SK-N-SH treated with all-trans-retinoic acid at 6 μM for 48 hours (cell line): ENCODE measurements at regions not wholly inside any gene's neighbourhood (a gene's known extent, or its start where the extent isn't known, plus 50 kb on each side); places are given as distances from the start of the nearest gene placed in this dataset.

Source experiments
- ARNTL ChIP-seq: fragments of 450-650 bp; formaldehyde crosslinking; IDR thresholded peaks from 2 replicates; pipeline ENCODE4 v1.5.0; 2020; ENCODE audit warnings: low read depth, mild to moderate bottlenecking, moderate library complexity, borderline replicate concordance
- BACH2 ChIP-seq: fragments of 250-450 bp; sonication (Bioruptor Pico); IDR thresholded peaks from 2 replicates; pipeline ENCODE4 v1.9.0; 2021; ENCODE audit warnings: mild to moderate bottlenecking, borderline replicate concordance
- CREB5 ChIP-seq: fragments of 250-450 bp; sonication (Bioruptor Pico); IDR thresholded peaks from 2 replicates; pipeline ENCODE4 v1.5.1; 2020; ENCODE audit warnings: low read depth, mild to moderate bottlenecking, moderate library complexity
- ISL1 ChIP-seq: fragments of 250-450 bp; sonication (Bioruptor Pico); IDR thresholded peaks from 2 replicates; pipeline ENCODE4 v2.1.2; 2022; ENCODE audit warnings: mild to moderate bottlenecking, moderate library complexity
- PATZ1 ChIP-seq: fragments of 250-450 bp; sonication (Bioruptor Pico); IDR thresholded peaks from 2 replicates; pipeline ENCODE4 v1.8.0; 2020; ENCODE audit warnings: mild to moderate bottlenecking, moderate library complexity, borderline replicate concordance
- RARB ChIP-seq: fragments of 250-450 bp; sonication (Bioruptor Pico); IDR thresholded peaks from 2 replicates; pipeline ENCODE4 v1.8.0; 2021; ENCODE audit warnings: mild to moderate bottlenecking, moderate library complexity
- SNAI2 ChIP-seq: fragments of 250-450 bp; sonication (Bioruptor Pico); IDR thresholded peaks from 2 replicates; pipeline ENCODE4 v1.5.0; 2020; ENCODE audit warnings: mild to moderate bottlenecking, moderate library complexity
- TCF4 ChIP-seq: fragments of 250-450 bp; sonication (Bioruptor Pico); IDR thresholded peaks from 2 replicates; pipeline ENCODE4 v1.8.0; 2021; ENCODE audit warnings: mild to moderate bottlenecking, moderate library complexity, borderline replicate concordance
- TOX ChIP-seq: fragments of 250-450 bp; sonication (Bioruptor Pico); IDR thresholded peaks from 2 replicates; pipeline ENCODE4 v1.8.0; 2021; ENCODE audit warnings: mild to moderate bottlenecking, moderate library complexity, borderline replicate concordance
- ZC3H10 ChIP-seq: fragments of 250-450 bp; sonication (Bioruptor Pico); IDR thresholded peaks from 2 replicates; pipeline ENCODE4 v1.5.1; 2021; ENCODE audit warnings: mild to moderate bottlenecking, moderate library complexity
- ZFP30 ChIP-seq: fragments of 450-650 bp; formaldehyde crosslinking; IDR thresholded peaks from 2 replicates; pipeline ENCODE4 v1.5.0; 2022; ENCODE audit warnings: mild to moderate bottlenecking, moderate library complexity
- ZNF8 ChIP-seq: fragments of 450-650 bp; formaldehyde crosslinking; IDR thresholded peaks from 2 replicates; pipeline ENCODE4 v1.5.0; 2020; ENCODE audit warnings: mild to moderate bottlenecking, moderate library complexity

- TF ChIP-seq ZNF8 (CRISPR knock-in tag), result no peak
- TF ChIP-seq ISL1 (CRISPR knock-in tag), result no peak
- no peak for TF ChIP-seq TOX
- TF ChIP-seq SNAI2, result no peak
- no peak for TF ChIP-seq CREB5 (CRISPR knock-in tag)
- TF ChIP-seq TCF4, result no peak
- TF ChIP-seq RARB (CRISPR knock-in tag), result no peak
- TF ChIP-seq ARNTL (CRISPR knock-in tag), result no peak
- TF ChIP-seq BACH2, result no peak
- TF ChIP-seq ZC3H10 (CRISPR knock-in tag), result no peak
- TF ChIP-seq ZFP30 (CRISPR knock-in tag), result no peak
- no peak for TF ChIP-seq PATZ1 (CRISPR knock-in tag)
Observed at GRCh38 chr1:208615371-208615770, 371.2 kb upstream of the PLXNA2 start.
